GM12872 (cell line): ENCODE measurements at regions not wholly inside any gene's neighbourhood (a gene's known extent, or its start where the extent isn't known, plus 50 kb on each side); places are given as distances from the start of the nearest gene placed in this dataset.

Source experiments
- CTCF ChIP-seq: IDR thresholded peaks from 3 replicates; pipeline ENCODE4 v1.5.1; 2011; ENCODE audit warnings: low read depth, mild to moderate bottlenecking, low read length, moderate library complexity; ENCODE audit not compliant: insufficient read depth

GRCh38 chr18:53784253-53784652 is 440.2 kb downstream of the MBD2 start:
- no peak for TF ChIP-seq CTCF

GRCh38 chr18:53780666-53781065 is 443.8 kb downstream of the MBD2 start:
- TF ChIP-seq CTCF, result no peak

GRCh38 chr18:53772293-53772692 is 452.2 kb downstream of the MBD2 start:
- TF ChIP-seq CTCF, result no peak

- no peak for TF ChIP-seq CTCF
These were observed 452.8 kb downstream of the MBD2 start for GRCh38 chr18:53771664-53772063.

GRCh38 chr18:53765211-53765610 is 459.3 kb downstream of the MBD2 start:
- TF ChIP-seq CTCF, result no peak

- no peak for TF ChIP-seq CTCF
These were observed 460.4 kb downstream of the MBD2 start for GRCh38 chr18:53764086-53764485.

- no peak for TF ChIP-seq CTCF
These were observed 467.1 kb downstream of the MBD2 start for GRCh38 chr18:53757328-53757727.

GRCh38 chr18:53756610-53756972 is 467.9 kb downstream of the MBD2 start:
- no peak for TF ChIP-seq CTCF
